ENCODE measurements at regions not wholly inside any gene's neighbourhood (a gene's known extent, or its start where the extent isn't known, plus 50 kb on each side); places are given as distances from the start of the nearest gene placed in this dataset.

GRCh38 chr9:555493-555892, 286.0 kb upstream of the DMRT1 start:
- TF ChIP-seq CHD1 (IDR thresholded peaks at IDR 0.05; ENCODE audit: low read depth, low read length) (no peak), CTCF (conservative IDR thresholded peaks at IDR 0.05; ENCODE audit: low read depth, low read length) (no peak), USF2 (IDR thresholded peaks at IDR 0.05; ENCODE audit: low read depth, low read length) (no peak), MAFK (IDR thresholded peaks at IDR 0.05; ENCODE audit: low read depth, low read length) (no peak), ELK1 (IDR thresholded peaks at IDR 0.05; ENCODE audit: borderline replicate concordance, low read depth, low read length) (no peak)

All from IMR-90 (cell line).